ENCODE measurements at regions not wholly inside any gene's neighbourhood (a gene's known extent, or its start where the extent isn't known, plus 50 kb on each side); places are given as distances from the start of the nearest gene placed in this dataset.

DNA sequence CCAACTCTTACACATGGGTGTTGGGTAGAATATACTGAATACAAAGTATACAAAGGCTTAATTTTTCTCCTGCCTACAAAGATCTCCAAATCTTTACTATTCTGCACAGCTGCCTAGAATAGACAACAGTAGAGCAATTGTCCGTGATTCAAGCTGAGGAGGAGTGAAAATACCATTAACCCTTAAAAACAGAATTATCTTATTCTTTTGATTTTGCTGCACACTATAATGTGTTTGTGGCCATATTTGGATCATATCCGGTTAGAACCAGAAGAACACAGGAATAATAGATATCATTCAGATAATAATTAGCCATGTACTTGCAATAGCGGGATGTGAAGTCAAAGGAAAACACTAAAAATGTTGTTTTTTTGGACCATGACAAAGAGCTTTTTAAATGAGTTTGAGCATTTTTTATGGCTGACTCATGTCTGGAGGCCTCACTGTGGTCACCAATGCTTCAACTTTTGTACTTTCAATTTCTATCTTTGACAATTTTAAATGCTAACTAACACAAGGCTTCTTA lies 197.6 kb upstream of the FOXD3 start:
- TF ChIP-seq CTCF (conservative IDR thresholded peaks at IDR 0.05; ENCODE audit: low read depth in 2 of 2) (no peak), CREB1 (CRISPR knock-in tag; IDR thresholded peaks at IDR 0.05; ENCODE audit: low read depth) (no peak), EZH2 (IDR thresholded peaks at IDR 0.05; ENCODE audit: low read depth, unreplicated experiment) (no peak), EZH2phosphoT487 (IDR thresholded peaks at IDR 0.05; ENCODE audit: unreplicated experiment) (no peak), POLR2AphosphoS5 (IDR thresholded peaks at IDR 0.05; ENCODE audit: low read depth) (no peak), ZNF114 (CRISPR knock-in tag; IDR thresholded peaks at IDR 0.05) (no peak)
- TF ChIP-seq, protein P1, sequence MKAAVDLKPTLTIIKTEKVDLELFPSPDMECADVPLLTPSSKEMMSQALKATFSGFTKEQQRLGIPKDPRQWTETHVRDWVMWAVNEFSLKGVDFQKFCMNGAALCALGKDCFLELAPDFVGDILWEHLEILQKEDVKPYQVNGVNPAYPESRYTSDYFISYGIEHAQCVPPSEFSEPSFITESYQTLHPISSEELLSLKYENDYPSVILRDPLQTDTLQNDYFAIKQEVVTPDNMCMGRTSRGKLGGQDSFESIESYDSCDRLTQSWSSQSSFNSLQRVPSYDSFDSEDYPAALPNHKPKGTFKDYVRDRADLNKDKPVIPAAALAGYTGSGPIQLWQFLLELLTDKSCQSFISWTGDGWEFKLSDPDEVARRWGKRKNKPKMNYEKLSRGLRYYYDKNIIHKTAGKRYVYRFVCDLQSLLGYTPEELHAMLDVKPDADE (IDR thresholded peaks at IDR 0.05) = no peak
